K562 (cell line): ENCODE measurements at regions not wholly inside any gene's neighbourhood (a gene's known extent, or its start where the extent isn't known, plus 50 kb on each side); places are given as distances from the start of the nearest gene placed in this dataset.

ENCODE experiments used
- ATAC-seq: fragments of 200-7000 bp; cut with Tn5 transposase; 3 replicates; pipeline ENCODE4 v1.9.1; 2020; ENCODE audit warnings: moderate library complexity
- BruUV-seq: library from RNA; stranded (reverse); fragments of 400-500 nt; replicated peaks from 2 replicates; lab custom pipeline; 2021; lab: Mats Ljungman, UMichigan
- CTCF ChIA-PET: fragments of 300-600 bp; formaldehyde crosslinking; extraction: SDS; loops from one replicate; lab custom pipeline; 2021; ENCODE audit warnings: low intra/inter-chr PET ratio; lab: Yijun Ruan, JAX
- POLR2A ChIA-PET: fragments of 300-600, 350-650 bp; sonication (Branson Sonifier 250); formaldehyde crosslinking; extraction: SDS; loops from one replicate; lab custom pipeline; 2021; ENCODE audit warnings: antibody characterized with exemption, inconsistent platforms; lab: Yijun Ruan, JAX
- DNase-seq, 4 experiments: peaks; one replicate each; pipeline versions ENCODE4 v3.0.0 to v3.0.0-alpha.2; 2011 to 2018; ENCODE audit warnings: low spot score in 3 of 4, mixed read lengths in 3 of 4; ENCODE audit errors: extremely low read depth in 1 of 4
- FAIRE-seq: peaks from 2 replicates; lab custom pipeline; 2011; peaks lifted over from hg19 to GRCh38; lab: Jason Lieb, UNC
- H2AFZ ChIP-seq: 2 replicates; pipeline ENCODE4 v1.6.0; 2011; ENCODE audit warnings: low read depth, low read length, control low read depth, inconsistent platforms
- H3K27ac ChIP-seq: fragments of 200-600 bp; 3 replicates; pipeline ENCODE4 v1.8.0; 2011; ENCODE audit warnings: low read depth, mild to moderate bottlenecking, control low read depth, inconsistent platforms, low read length, moderate library complexity, mixed read lengths; ENCODE audit errors: extremely low read depth
- H3K27me3 ChIP-seq, 2 experiments: fragments of 300-600 bp in 1 of 2; 2 replicates in 1 of 2; 3 replicates in 1 of 2; pipeline versions ENCODE4 v1.6.0 to v1.8.0; 2011; ENCODE audit warnings: inconsistent platforms in 2 of 2, low read length in 2 of 2, mild to moderate bottlenecking in 1 of 2, mixed read lengths in 1 of 2, moderate library complexity in 1 of 2; ENCODE audit not compliant: control insufficient read depth in 2 of 2, insufficient read depth in 2 of 2
- H3K36me3 ChIP-seq: fragments of 300-600 bp; 3 replicates; pipeline ENCODE4 v1.8.0; 2011; ENCODE audit warnings: mild to moderate bottlenecking, low read length, inconsistent platforms; ENCODE audit not compliant: control insufficient read depth, insufficient read depth
- H3K4me1 ChIP-seq, 2 experiments: fragments of 200-600 bp in 1 of 2; replicated peaks in 1 of 2; 2 replicates in 1 of 2; 3 replicates in 1 of 2; pipeline versions ENCODE4 v1.5.1 to v1.8.0; 2011; ENCODE audit warnings: inconsistent platforms in 2 of 2, low read length in 2 of 2, mild to moderate bottlenecking in 1 of 2, mixed read lengths in 1 of 2, moderate library complexity in 1 of 2; ENCODE audit not compliant: control insufficient read depth in 2 of 2, insufficient read depth in 2 of 2
- H3K4me2 ChIP-seq: 2 replicates; pipeline ENCODE4 v1.6.1; 2011; ENCODE audit warnings: low read length, control low read depth, inconsistent platforms, mixed read lengths; ENCODE audit not compliant: insufficient read depth
- H3K4me3 ChIP-seq: fragments of 200-600 bp; sonication (generic), shearing (Covaris generic); 2 replicates; pipeline ENCODE4 v1.5.1; 2016; ENCODE audit warnings: control low read depth, inconsistent platforms
- H3K79me2 ChIP-seq: fragments of 200-600 bp; 3 replicates; pipeline ENCODE4 v1.8.0; 2011; ENCODE audit warnings: low read length, inconsistent platforms; ENCODE audit not compliant: control insufficient read depth, insufficient read depth
- H3K9ac ChIP-seq, 2 experiments: 2 replicates each; pipeline versions ENCODE4 v1.6.0 to v1.6.1; 2011; ENCODE audit warnings: low read depth in 2 of 2, low read length in 2 of 2, control low read depth in 1 of 2, inconsistent platforms in 1 of 2, mild to moderate bottlenecking in 1 of 2, mixed read lengths in 1 of 2; ENCODE audit not compliant: insufficient read depth in 1 of 2
- H3K9me1 ChIP-seq: one replicate; pipeline ENCODE4 v1.6.0; 2011; ENCODE audit warnings: inconsistent platforms, mild to moderate bottlenecking, low read length, moderate library complexity; ENCODE audit not compliant: control insufficient read depth, insufficient read depth
- H3K9me3 ChIP-seq: replicated peaks from 2 replicates; pipeline ENCODE4 v1.5.1; 2011; ENCODE audit warnings: low read depth, low read length, inconsistent platforms; ENCODE audit not compliant: control insufficient read depth, insufficient read depth
- H4K20me1 ChIP-seq: replicated peaks from 2 replicates; pipeline ENCODE4 v1.6.1; 2011; ENCODE audit warnings: low read length, inconsistent platforms, mixed read lengths; ENCODE audit not compliant: control insufficient read depth, insufficient read depth
- CBX3 ChIP-seq, 2 experiments: IDR thresholded peaks; 1 replicate in 1 of 2; 2 replicates in 1 of 2; pipeline ENCODE4 v1.6.1; 2012; ENCODE audit warnings: inconsistent platforms in 2 of 2, low read length in 2 of 2, borderline replicate concordance in 1 of 2, control low read depth in 1 of 2
- CCAR2 ChIP-seq: fragments of 200-400 bp; formaldehyde crosslinking; IDR thresholded peaks from 2 replicates; pipeline ENCODE4 v1.6.1; 2017; ENCODE audit warnings: mild to moderate bottlenecking, low read depth, low read length
- DACH1 ChIP-seq: fragments of 450-650 bp; IDR thresholded peaks from 2 replicates; pipeline ENCODE4 v1.6.1; 2018; ENCODE audit not compliant: partially characterized antibody
- FOS ChIP-seq: IDR thresholded peaks from 3 replicates; pipeline ENCODE4 v1.6.1; 2011; ENCODE audit not compliant: insufficient read length; ENCODE audit errors: extremely low read depth
- NONO ChIP-seq, 2 experiments: fragments of 200-400 bp in 1 of 2; fragments of 450-650 bp in 1 of 2; formaldehyde crosslinking in 1 of 2; IDR thresholded peaks; 2 replicates each; pipeline ENCODE4 v1.6.1; 2017; ENCODE audit warnings: low read depth in 2 of 2, mild to moderate bottlenecking in 2 of 2, moderate library complexity in 2 of 2, low read length in 1 of 2
- TAF7 ChIP-seq: fragments of 450-650 bp; IDR thresholded peaks from 2 replicates; pipeline ENCODE4 v1.6.1; 2016; ENCODE audit warnings: missing genetic modification characterization, missing compliant biosample characterization
- ZEB2 ChIP-seq: fragments of 450-650 bp; IDR thresholded peaks from 2 replicates; pipeline ENCODE4 v1.6.1; 2016
- ZNF175 ChIP-seq: fragments of 200-800 bp; sonication (Bioruptor generic); IDR thresholded peaks from 2 replicates; pipeline ENCODE4 v1.6.1; 2016; ENCODE audit warnings: low read depth, mild to moderate bottlenecking, missing genetic modification characterization, missing compliant biosample characterization
- ZNF324 ChIP-seq: fragments of 250-450 bp; sonication (Bioruptor Pico); IDR thresholded peaks from 2 replicates; pipeline ENCODE4 v1.4.0; 2020; ENCODE audit warnings: mild to moderate bottlenecking
- ZNF408 ChIP-seq: fragments of 250-450 bp; sonication (Bioruptor Pico); IDR thresholded peaks from 2 replicates; pipeline ENCODE4 v1.4.0; 2020; ENCODE audit warnings: low read depth, mild to moderate bottlenecking, moderate library complexity
- ZNF445 ChIP-seq: fragments of 250-450 bp; sonication (Bioruptor Pico); IDR thresholded peaks from 2 replicates; pipeline ENCODE4 v1.4.0; 2020; ENCODE audit warnings: low read depth, mild to moderate bottlenecking, moderate library complexity
- ZNF717 ChIP-seq: fragments of 250-450 bp; sonication (Bioruptor Pico); IDR thresholded peaks from 2 replicates; pipeline ENCODE4 v1.5.0; 2021
- WGBS: fragments of 100-300 bp; shearing (Covaris generic); methylation state at CpG from one replicate; pipeline ENCODE4 v1.1.6; 2016; ENCODE audit warnings: low coverage, mixed read lengths; ENCODE audit not compliant: insufficient coverage; ENCODE audit errors: missing lambda C conversion rate; 5-methylcytosine and 5-hydroxymethylcytosine counted together
- in situ Hi-C: fragments of 300-500 bp; cut with MboI; formaldehyde crosslinking; loops from 4 replicates; pipeline ENCODE4 v1.15.0; 2018; ENCODE audit warnings: inconsistent platforms, mixed read lengths
- intact Hi-C: fragments of 100-400 bp; cut with micrococcal nuclease; formaldehyde crosslinking; loops from 2 replicates; pipeline ENCODE4 v1.14.2; 2022
- TF ChIP-seq, protein P1 (sequence below): fragments of 250-450 bp; sonication (Bioruptor Pico); IDR thresholded peaks from 2 replicates; pipeline ENCODE4 v1.5.0; 2020; ENCODE audit warnings: mild to moderate bottlenecking
- TF ChIP-seq, protein P2 (sequence below): fragments of 450-650 bp; conservative IDR thresholded peaks from 2 replicates; pipeline ENCODE4 v1.6.1; 2016; ENCODE audit warnings: missing genetic modification characterization, low read depth, mild to moderate bottlenecking, missing compliant biosample characterization, moderate library complexity

GRCh38 chr22:47389201-47389600, 626.8 kb downstream of the TBC1D22A start:
- Histone ChIP-seq H3K9ac (no peak overlapping the region), H3K4me2 (no peak overlapping the region), H2AFZ (no peak overlapping the region), H3K27ac (no peak overlapping the region), H3K27me3 (peaks cover 4 to 17% of the 10 kb centered on the region in 2 experiments; a peak in 2 of 5 replicates), H3K36me3 (no peaks in the 10 kb centered on the region), H3K4me1 (no peaks in the 10 kb centered on the region), H3K9me1 (no peaks in the 10 kb centered on the region), H3K79me2 (no peaks in the 10 kb centered on the region), H4K20me1 (0 out of 2 replicates have a peak, but pooled peaks cover 3% of the 10 kb centered on the region), H3K9me3 (no peaks in the 10 kb centered on the region)
- ATAC-seq (no peak), FAIRE-seq (no peak), DNase-seq (no peak)
- in situ Hi-C loops (no loop called here), intact Hi-C loops (no loop called here)
- ChIA-PET CTCF (no interaction called here), POLR2A (no interaction called here)
- WGBS = 2% methylated on average over 8 of the region's 11 CpGs
- no TSS peak for BruUV-seq
- TF ChIP-seq, protein P1, sequence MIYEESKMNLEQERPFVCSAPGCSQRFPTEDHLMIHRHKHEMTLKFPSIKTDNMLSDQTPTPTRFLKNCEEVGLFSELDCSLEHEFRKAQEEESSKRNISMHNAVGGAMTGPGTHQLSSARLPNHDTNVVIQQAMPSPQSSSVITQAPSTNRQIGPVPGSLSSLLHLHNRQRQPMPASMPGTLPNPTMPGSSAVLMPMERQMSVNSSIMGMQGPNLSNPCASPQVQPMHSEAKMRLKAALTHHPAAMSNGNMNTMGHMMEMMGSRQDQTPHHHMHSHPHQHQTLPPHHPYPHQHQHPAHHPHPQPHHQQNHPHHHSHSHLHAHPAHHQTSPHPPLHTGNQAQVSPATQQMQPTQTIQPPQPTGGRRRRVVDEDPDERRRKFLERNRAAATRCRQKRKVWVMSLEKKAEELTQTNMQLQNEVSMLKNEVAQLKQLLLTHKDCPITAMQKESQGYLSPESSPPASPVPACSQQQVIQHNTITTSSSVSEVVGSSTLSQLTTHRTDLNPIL = no peak
- TF ChIP-seq DACH1 (no peak), CBX3 (IDR thresholded peaks at IDR 0.05; ENCODE audit: borderline replicate concordance in 1 of 2, low read length in 2 of 2) (no peak), ZNF717 (CRISPR knock-in tag) (no peak), ZNF175 (CRISPR knock-in tag) (no peak), ZNF445 (no peak), ZNF324 (CRISPR knock-in tag) (no peak), TAF7 (no peak), CCAR2 (no peak), ZEB2 (no peak), ZNF408 (no peak), NONO (IDR thresholded peaks at IDR 0.05; ENCODE audit: low read depth in 2 of 2, low read length in 1 of 2) (no peak), FOS (no peak)
- TF ChIP-seq, protein P2, sequence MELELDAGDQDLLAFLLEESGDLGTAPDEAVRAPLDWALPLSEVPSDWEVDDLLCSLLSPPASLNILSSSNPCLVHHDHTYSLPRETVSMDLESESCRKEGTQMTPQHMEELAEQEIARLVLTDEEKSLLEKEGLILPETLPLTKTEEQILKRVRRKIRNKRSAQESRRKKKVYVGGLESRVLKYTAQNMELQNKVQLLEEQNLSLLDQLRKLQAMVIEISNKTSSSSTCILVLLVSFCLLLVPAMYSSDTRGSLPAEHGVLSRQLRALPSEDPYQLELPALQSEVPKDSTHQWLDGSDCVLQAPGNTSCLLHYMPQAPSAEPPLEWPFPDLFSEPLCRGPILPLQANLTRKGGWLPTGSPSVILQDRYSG (tag) = no peak
- TF ChIP-seq, all 486 proteins: peak for 0
- H3K4me3 ChIP-seq = no peak overlapping the region
